ENCODE measurements at regions not wholly inside any gene's neighbourhood (a gene's known extent, or its start where the extent isn't known, plus 50 kb on each side); places are given as distances from the start of the nearest gene placed in this dataset.

- Histone ChIP-seq H3K27ac (ENCODE audit: low read length) (peak overlapping the region; percentile 48), H3K27me3 (ENCODE audit: insufficient read depth, low read depth, low read length) (no peaks in the 10 kb centered on the region), H3F3A (ENCODE audit: insufficient read depth, low read length, poor library complexity, severe bottlenecking) (no peaks in the 10 kb centered on the region), H3K9ac (ENCODE audit: low read length) (no peak overlapping the region), H3K36me3 (ENCODE audit: insufficient read depth, low read length) (no peaks in the 10 kb centered on the region), H2AFZ (ENCODE audit: low read depth, low read length) (no peak overlapping the region), H4K20me1 (ENCODE audit: insufficient read depth) (no peaks in the 10 kb centered on the region), H3K79me2 (replicated peaks; ENCODE audit: insufficient read depth, low read length) (no peaks in the 10 kb centered on the region), H3K9me2 (ENCODE audit: insufficient read depth, low read length) (no peaks in the 10 kb centered on the region), H3K9me3 (ENCODE audit: low read length) (no peaks in the 10 kb centered on the region), H3K4me2 (ENCODE audit: low read length) (no peak overlapping the region), H3K4me3 (ENCODE audit: low read length) (peak overlapping the region; percentile 23)
- TF ChIP-seq REST (IDR thresholded peaks at IDR 0.05; ENCODE audit: borderline replicate concordance) = no peak
- TF ChIP-seq, protein P1, sequence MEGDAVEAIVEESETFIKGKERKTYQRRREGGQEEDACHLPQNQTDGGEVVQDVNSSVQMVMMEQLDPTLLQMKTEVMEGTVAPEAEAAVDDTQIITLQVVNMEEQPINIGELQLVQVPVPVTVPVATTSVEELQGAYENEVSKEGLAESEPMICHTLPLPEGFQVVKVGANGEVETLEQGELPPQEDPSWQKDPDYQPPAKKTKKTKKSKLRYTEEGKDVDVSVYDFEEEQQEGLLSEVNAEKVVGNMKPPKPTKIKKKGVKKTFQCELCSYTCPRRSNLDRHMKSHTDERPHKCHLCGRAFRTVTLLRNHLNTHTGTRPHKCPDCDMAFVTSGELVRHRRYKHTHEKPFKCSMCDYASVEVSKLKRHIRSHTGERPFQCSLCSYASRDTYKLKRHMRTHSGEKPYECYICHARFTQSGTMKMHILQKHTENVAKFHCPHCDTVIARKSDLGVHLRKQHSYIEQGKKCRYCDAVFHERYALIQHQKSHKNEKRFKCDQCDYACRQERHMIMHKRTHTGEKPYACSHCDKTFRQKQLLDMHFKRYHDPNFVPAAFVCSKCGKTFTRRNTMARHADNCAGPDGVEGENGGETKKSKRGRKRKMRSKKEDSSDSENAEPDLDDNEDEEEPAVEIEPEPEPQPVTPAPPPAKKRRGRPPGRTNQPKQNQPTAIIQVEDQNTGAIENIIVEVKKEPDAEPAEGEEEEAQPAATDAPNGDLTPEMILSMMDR (IDR thresholded peaks at IDR 0.05; ENCODE audit: poor library complexity, severe bottlenecking) = no peak
- TF ChIP-seq RAD21 (conservative IDR thresholded peaks at IDR 0.05) = no peak
- TF ChIP-seq TAF1 (IDR thresholded peaks at IDR 0.05; ENCODE audit: low read depth) = no peak
- no peak for TF ChIP-seq EP300 (conservative IDR thresholded peaks at IDR 0.05; ENCODE audit: poor library complexity, severe bottlenecking)
- TF ChIP-seq POLR2AphosphoS5 (IDR thresholded peaks at IDR 0.05) = no peak
- no peak for TF ChIP-seq EZH2 (IDR thresholded peaks at IDR 0.05; ENCODE audit: borderline replicate concordance, insufficient read depth, low read length, poor library complexity, severe bottlenecking)
- no peak for TF ChIP-seq SMC3 (conservative IDR thresholded peaks at IDR 0.05; ENCODE audit: poor library complexity)
- TF ChIP-seq MXI1 (conservative IDR thresholded peaks at IDR 0.05; ENCODE audit: poor library complexity, severe bottlenecking) = no peak
Observed at GRCh38 chr3:103385961-103386656, 951.3 kb downstream of the ZPLD1 start.

DNA sequence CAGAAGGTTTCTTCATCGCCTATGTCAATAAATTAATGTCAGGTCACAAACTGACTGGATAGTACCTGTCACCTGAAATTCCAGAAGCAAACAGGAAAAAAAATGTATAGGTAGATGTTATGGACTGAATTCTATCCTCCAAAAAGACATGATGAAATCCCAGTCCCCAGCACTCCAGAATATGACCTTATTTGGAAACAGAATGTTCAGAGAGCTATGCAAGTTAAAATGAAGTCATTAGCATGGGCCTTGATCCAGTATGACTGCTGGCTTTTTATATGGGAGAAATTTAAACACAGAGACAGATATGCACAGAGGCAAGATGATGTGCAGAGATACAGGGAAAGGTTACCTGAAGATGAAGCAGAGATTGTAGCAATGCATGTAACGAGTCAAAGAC is 953.4 kb downstream of the ZPLD1 start:
- Histone ChIP-seq H3K36me3 (ENCODE audit: insufficient read depth, low read length) (no peaks in the 10 kb centered on the region), H3K9me3 (ENCODE audit: low read length) (no peaks in the 10 kb centered on the region), H3F3A (ENCODE audit: insufficient read depth, low read length, poor library complexity, severe bottlenecking) (no peaks in the 10 kb centered on the region), H4K20me1 (ENCODE audit: insufficient read depth) (no peaks in the 10 kb centered on the region), H3K4me3 (ENCODE audit: low read length) (no peak overlapping the region), H3K9me2 (ENCODE audit: insufficient read depth, low read length) (no peaks in the 10 kb centered on the region), H3K9ac (ENCODE audit: low read length) (no peak overlapping the region), H3K27ac (ENCODE audit: low read length) (peak overlapping the region; percentile 43), H3K79me2 (replicated peaks; ENCODE audit: insufficient read depth, low read length) (no peaks in the 10 kb centered on the region), H3K27me3 (ENCODE audit: insufficient read depth, low read depth, low read length) (no peaks in the 10 kb centered on the region), H2AFZ (ENCODE audit: low read depth, low read length) (no peak overlapping the region), H3K4me2 (ENCODE audit: low read length) (no peak overlapping the region)
- TF ChIP-seq MXI1 (conservative IDR thresholded peaks at IDR 0.05; ENCODE audit: poor library complexity, severe bottlenecking) (no peak), EP300 (conservative IDR thresholded peaks at IDR 0.05; ENCODE audit: poor library complexity, severe bottlenecking) (no peak), SMC3 (conservative IDR thresholded peaks at IDR 0.05; ENCODE audit: poor library complexity) (no peak), TAF1 (IDR thresholded peaks at IDR 0.05; ENCODE audit: low read depth) (no peak), RAD21 (conservative IDR thresholded peaks at IDR 0.05) (no peak), POLR2AphosphoS5 (IDR thresholded peaks at IDR 0.05) (no peak), EZH2 (IDR thresholded peaks at IDR 0.05; ENCODE audit: borderline replicate concordance, insufficient read depth, low read length, poor library complexity, severe bottlenecking) (no peak), REST (IDR thresholded peaks at IDR 0.05; ENCODE audit: borderline replicate concordance) (no peak)
- TF ChIP-seq, protein P1 (IDR thresholded peaks at IDR 0.05; ENCODE audit: poor library complexity, severe bottlenecking) = no peak
